ENCODE measurements at regions not wholly inside any gene's neighbourhood (a gene's known extent, or its start where the extent isn't known, plus 50 kb on each side); places are given as distances from the start of the nearest gene placed in this dataset.
"Not testable (repeated sequence)": the region's sequence is repeated elsewhere in the genome, so short reads cannot be mapped to it uniquely, and the experiment has no call there.

DNA sequence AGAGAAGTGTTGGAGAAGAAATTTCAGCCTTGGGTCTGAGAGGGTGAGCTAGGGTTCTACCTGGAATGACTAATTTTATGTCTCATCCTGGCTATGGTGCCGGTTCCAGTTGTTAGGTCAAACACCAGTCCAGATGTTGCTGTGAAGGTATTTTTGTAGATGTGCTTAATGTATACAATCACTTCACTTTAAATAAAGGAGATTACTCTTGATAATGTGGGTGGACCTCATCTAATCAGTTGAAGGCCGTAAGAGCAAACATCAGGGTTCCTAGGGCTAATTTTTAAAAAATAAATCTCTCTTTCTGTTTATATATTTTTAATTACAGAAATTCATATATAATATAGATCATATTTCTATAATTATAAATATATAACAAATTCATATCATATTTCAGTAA is 90.5 kb upstream of the GDNF start:
- peaks cover 35% of the 10 kb centered on the region for H3K27me3 Mint-ChIP-seq (ENCODE audit: low read depth)
- no peaks in the 10 kb centered on the region for H3K9me3 Mint-ChIP-seq
- H3K4me1 Mint-ChIP-seq, result no peaks in the 10 kb centered on the region
- H3K27ac Mint-ChIP-seq, result no peak overlapping the region
- no peak overlapping the region for H3K4me3 Mint-ChIP-seq
- no peaks in the 10 kb centered on the region for H3K36me3 Mint-ChIP-seq
- no peak for TF ChIP-seq CTCF (IDR thresholded peaks at IDR 0.05; ENCODE audit: unreplicated experiment)
- no peak for DNase-seq (ENCODE audit: low spot score in 2 of 2, unreplicated experiment in 2 of 2)

DNA sequence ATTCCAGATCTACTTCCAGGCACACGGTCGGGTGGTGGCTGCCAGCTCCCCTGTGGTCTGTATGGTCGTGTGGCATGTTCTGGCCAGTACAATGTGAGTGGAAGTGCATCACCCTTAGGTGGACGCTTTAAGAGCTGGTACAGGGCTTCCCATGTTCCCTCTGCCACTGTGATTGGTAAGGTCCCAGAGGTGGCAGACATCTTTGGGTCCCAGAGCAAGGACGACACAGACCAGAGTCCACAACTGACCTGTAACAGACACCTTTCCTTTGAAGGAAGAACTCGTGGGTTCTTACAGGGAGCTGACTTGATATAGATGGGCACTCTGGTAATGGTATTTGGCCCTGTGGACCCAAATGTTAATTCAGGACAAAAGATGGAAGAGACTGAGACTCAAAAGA is 90.0 kb upstream of the GDNF start:
- H3K36me3 Mint-ChIP-seq, result no peaks in the 10 kb centered on the region
- no peak overlapping the region for H3K4me3 Mint-ChIP-seq
- TF ChIP-seq CTCF (IDR thresholded peaks at IDR 0.05; ENCODE audit: unreplicated experiment), result no peak
- no peaks in the 10 kb centered on the region for H3K9me3 Mint-ChIP-seq
- H3K4me1 Mint-ChIP-seq, result no peaks in the 10 kb centered on the region
- no peak for DNase-seq (ENCODE audit: low spot score in 2 of 2, unreplicated experiment in 2 of 2)
- peaks cover 29% of the 10 kb centered on the region for H3K27me3 Mint-ChIP-seq (ENCODE audit: low read depth)
- H3K27ac Mint-ChIP-seq, result no peak overlapping the region

GRCh38 chr5:37927753-37928152 is 87.9 kb upstream of the GDNF start:
- peaks cover 14% of the 10 kb centered on the region for H3K27me3 Mint-ChIP-seq (ENCODE audit: low read depth)
- not testable (repeated sequence) for H3K36me3 Mint-ChIP-seq; H3K4me1 Mint-ChIP-seq; H3K9me3 Mint-ChIP-seq; DNase-seq (ENCODE audit: low spot score in 2 of 2, unreplicated experiment in 2 of 2); H3K4me3 Mint-ChIP-seq; H3K27ac Mint-ChIP-seq

GRCh38 chr5:37926732-37927131 is 86.9 kb upstream of the GDNF start:
- no peak for DNase-seq (ENCODE audit: low spot score in 2 of 2, unreplicated experiment in 2 of 2)
- Mint-ChIP-seq H3K9me3 (peaks cover 4% of the 10 kb centered on the region), H3K27me3 (ENCODE audit: low read depth) (peaks cover 10% of the 10 kb centered on the region), H3K27ac (no peak overlapping the region), H3K4me3 (no peak overlapping the region), H3K36me3 (no peaks in the 10 kb centered on the region), H3K4me1 (no peaks in the 10 kb centered on the region)
- TF ChIP-seq CTCF (IDR thresholded peaks at IDR 0.05; ENCODE audit: unreplicated experiment), result no peak

DNA sequence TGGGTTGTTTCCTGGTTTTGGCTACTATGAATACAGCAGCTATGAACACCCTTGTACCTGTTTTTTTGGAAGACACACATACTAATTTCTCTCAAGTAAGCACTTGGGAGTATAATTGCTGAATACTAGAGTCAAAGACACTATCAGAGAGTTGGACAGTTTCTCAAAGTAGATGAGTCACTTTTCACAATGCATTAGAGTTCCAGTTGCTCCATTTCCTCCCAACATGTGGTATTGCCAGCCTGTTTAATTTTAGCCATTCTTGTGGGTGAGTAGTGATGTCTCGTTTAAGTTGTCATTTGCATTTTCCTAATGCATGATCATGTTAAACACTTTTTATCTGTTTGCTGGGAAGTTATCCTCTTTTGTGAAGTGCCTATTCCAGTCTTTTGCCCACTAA is 81.6 kb upstream of the GDNF start:
- H3K36me3 Mint-ChIP-seq, result no peaks in the 10 kb centered on the region
- no peak overlapping the region for H3K4me3 Mint-ChIP-seq
- peaks cover 10% of the 10 kb centered on the region for H3K9me3 Mint-ChIP-seq
- H3K4me1 Mint-ChIP-seq, result no peaks in the 10 kb centered on the region
- DNase-seq (ENCODE audit: low spot score in 2 of 2, unreplicated experiment in 2 of 2), result no peak
- H3K27me3 Mint-ChIP-seq (ENCODE audit: low read depth), result peaks cover 22% of the 10 kb centered on the region
- H3K27ac Mint-ChIP-seq, result no peak overlapping the region
- no peak for TF ChIP-seq CTCF (IDR thresholded peaks at IDR 0.05; ENCODE audit: unreplicated experiment)

DNA sequence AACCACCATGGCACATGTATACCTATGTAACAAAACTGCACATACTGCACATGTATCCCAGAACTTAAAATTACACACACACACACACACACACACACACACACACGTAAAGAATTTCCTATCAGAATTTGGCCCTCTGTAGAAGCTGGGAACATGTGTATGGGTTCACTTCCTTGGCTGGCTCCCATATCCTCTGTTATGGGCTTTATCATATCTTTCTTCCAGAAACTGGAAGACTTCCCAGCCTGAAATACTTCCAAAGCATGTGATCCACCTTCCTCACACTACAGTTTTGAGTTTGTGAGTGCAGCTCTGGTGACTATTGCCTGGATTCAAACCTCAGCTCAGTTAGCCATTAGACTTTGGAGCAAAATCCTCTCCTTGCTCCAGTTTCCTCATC is 78.6 kb upstream of the GDNF start:
- Mint-ChIP-seq H3K9me3 (peaks cover 10% of the 10 kb centered on the region), H3K36me3 (no peaks in the 10 kb centered on the region), H3K4me1 (no peaks in the 10 kb centered on the region), H3K27ac (no peak overlapping the region), H3K27me3 (ENCODE audit: low read depth) (peaks cover 38% of the 10 kb centered on the region), H3K4me3 (no peak overlapping the region)
- no peak for TF ChIP-seq CTCF (IDR thresholded peaks at IDR 0.05; ENCODE audit: unreplicated experiment)
- no peak for DNase-seq (ENCODE audit: low spot score in 2 of 2, unreplicated experiment in 2 of 2)

Measured in mesothelial cell of epicardium (in vitro differentiated cells).